ENCODE measurements at regions not wholly inside any gene's neighbourhood (a gene's known extent, or its start where the extent isn't known, plus 50 kb on each side); places are given as distances from the start of the nearest gene placed in this dataset.

- no peak for TF ChIP-seq CTCF (IDR thresholded peaks at IDR 0.05; ENCODE audit: extremely low read depth in 1 of 2, insufficient read depth in 1 of 2, low read depth in 1 of 2, low read length in 2 of 2)
- TF ChIP-seq POLR2AphosphoS5 (IDR thresholded peaks at IDR 0.05; ENCODE audit: insufficient read depth, low read depth, low read length) = no peak
- TF ChIP-seq FOS (IDR thresholded peaks at IDR 0.05; ENCODE audit: borderline replicate concordance, insufficient read depth, low read length) = no peak
- no peak for TF ChIP-seq EZH2 (IDR thresholded peaks at IDR 0.05; ENCODE audit: borderline replicate concordance, low read depth, low read length, severe bottlenecking)
Observed at GRCh38 chr3:1677576-1678156, 421.0 kb upstream of the CNTN4 start.
